Prostate gland (tissue), 2 donors: ENCODE measurements at regions not wholly inside any gene's neighbourhood (a gene's known extent, or its start where the extent isn't known, plus 50 kb on each side); places are given as distances from the start of the nearest gene placed in this dataset.

Experiments
- CTCF ChIP-seq, 4 experiments: fragments of 200-600 bp in 2 of 4; fragments of 450-650 bp in 2 of 4; sonication (generic) in 2 of 4; IDR thresholded peaks; 1 replicate in 3 of 4; 2 replicates in 1 of 4; pipeline ENCODE4 v1.5.1; 2016 to 2019; ENCODE audit warnings: antibody characterized with exemption in 4 of 4, mild to moderate bottlenecking in 2 of 4, moderate library complexity in 2 of 4
- POLR2A ChIP-seq: fragments of 450-650 bp; IDR thresholded peaks from one replicate; pipeline ENCODE4 v1.6.1; 2016; ENCODE audit warnings: antibody characterized with exemption, mild to moderate bottlenecking
- POLR2AphosphoS5 ChIP-seq: sonication (generic); formaldehyde crosslinking; IDR thresholded peaks from one replicate; pipeline ENCODE4 v1.6.1; 2017; ENCODE audit warnings: antibody characterized with exemption

- TF ChIP-seq CTCF (IDR thresholded peaks at IDR 0.05) (no peak), POLR2A (no peak), POLR2AphosphoS5 (no peak)
These were observed 69.0 kb upstream of the IL6 start for GRCh38 chr7:22658031-22658430.
